HEK293T (cell line): ENCODE measurements at regions not wholly inside any gene's neighbourhood (a gene's known extent, or its start where the extent isn't known, plus 50 kb on each side); places are given as distances from the start of the nearest gene placed in this dataset.

Experiments
- FOXM1 ChIP-seq: fragments of 450-650 bp; IDR thresholded peaks from 2 replicates; pipeline ENCODE4 v1.6.1; 2017; ENCODE audit warnings: mild to moderate bottlenecking, borderline replicate concordance
- L3MBTL2 ChIP-seq: fragments of 450-650 bp; conservative IDR thresholded peaks from 2 replicates; pipeline ENCODE4 v1.6.1; 2016; ENCODE audit warnings: mild to moderate bottlenecking
- TARDBP ChIP-seq: fragments of 450-650 bp; IDR thresholded peaks from 2 replicates; pipeline ENCODE4 v1.6.1; 2016

DNA sequence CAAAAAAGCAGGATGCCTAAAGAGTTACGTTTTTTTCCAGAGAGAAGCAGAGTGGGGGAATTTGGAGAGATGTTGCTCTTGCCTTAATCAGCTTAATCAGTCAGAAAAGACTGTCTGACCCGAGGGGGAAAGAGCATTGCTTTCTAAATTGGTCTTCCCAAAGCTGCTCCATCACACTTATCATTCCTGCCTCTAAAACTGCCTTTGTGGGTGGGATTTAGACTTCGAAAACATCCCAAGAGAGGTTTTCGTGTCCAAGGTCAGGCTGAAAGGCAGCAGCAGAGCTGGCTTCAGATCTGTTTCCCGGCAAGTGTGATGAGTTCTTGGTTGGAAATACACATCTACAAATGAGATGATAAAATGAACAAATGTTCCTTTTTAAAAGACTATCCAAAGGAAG lies 155.2 kb downstream of the SH2D1A start:
- TF ChIP-seq TARDBP (no peak), FOXM1 (no peak), L3MBTL2 (no peak)
